Uterus (tissue), 2 donors: ENCODE measurements at regions not wholly inside any gene's neighbourhood (a gene's known extent, or its start where the extent isn't known, plus 50 kb on each side); places are given as distances from the start of the nearest gene placed in this dataset.

ENCODE experiments used
- POLR2A ChIP-seq, 2 donors: fragments of 450-650 bp; IDR thresholded peaks; one replicate each; pipeline ENCODE4 v1.6.1; 2016; ENCODE audit warnings: antibody characterized with exemption in 2 of 2, mild to moderate bottlenecking in 1 of 2, moderate library complexity in 1 of 2
- TF ChIP-seq, protein P1 (sequence below), 4 experiments: fragments of 200-600 bp in 2 of 4; fragments of 450-650 bp in 2 of 4; sonication (generic) in 2 of 4; IDR thresholded peaks; one replicate each; pipeline ENCODE4 v1.5.1; 2016 to 2019; ENCODE audit warnings: antibody characterized with exemption in 4 of 4, mild to moderate bottlenecking in 2 of 4, moderate library complexity in 1 of 4

DNA sequence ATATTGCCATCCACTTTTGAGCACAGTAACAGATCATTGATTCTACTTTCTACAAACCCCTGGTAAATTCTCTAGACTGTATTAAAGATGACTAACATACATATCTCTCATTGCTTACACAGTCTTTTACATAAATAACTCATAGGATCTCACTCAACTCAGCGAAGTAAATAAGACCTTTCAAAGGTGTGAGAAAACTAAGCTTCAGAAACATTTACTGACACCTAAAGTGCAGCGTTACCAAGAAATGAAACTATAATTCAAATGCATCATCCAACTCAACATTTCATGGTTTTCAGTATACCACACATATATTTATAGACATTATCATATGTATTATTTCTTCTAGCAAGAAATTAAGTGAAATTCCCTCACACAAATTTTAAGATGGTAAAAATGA lies 189.8 kb downstream of the METTL4 start:
- TF ChIP-seq, protein P1, sequence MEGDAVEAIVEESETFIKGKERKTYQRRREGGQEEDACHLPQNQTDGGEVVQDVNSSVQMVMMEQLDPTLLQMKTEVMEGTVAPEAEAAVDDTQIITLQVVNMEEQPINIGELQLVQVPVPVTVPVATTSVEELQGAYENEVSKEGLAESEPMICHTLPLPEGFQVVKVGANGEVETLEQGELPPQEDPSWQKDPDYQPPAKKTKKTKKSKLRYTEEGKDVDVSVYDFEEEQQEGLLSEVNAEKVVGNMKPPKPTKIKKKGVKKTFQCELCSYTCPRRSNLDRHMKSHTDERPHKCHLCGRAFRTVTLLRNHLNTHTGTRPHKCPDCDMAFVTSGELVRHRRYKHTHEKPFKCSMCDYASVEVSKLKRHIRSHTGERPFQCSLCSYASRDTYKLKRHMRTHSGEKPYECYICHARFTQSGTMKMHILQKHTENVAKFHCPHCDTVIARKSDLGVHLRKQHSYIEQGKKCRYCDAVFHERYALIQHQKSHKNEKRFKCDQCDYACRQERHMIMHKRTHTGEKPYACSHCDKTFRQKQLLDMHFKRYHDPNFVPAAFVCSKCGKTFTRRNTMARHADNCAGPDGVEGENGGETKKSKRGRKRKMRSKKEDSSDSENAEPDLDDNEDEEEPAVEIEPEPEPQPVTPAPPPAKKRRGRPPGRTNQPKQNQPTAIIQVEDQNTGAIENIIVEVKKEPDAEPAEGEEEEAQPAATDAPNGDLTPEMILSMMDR (IDR thresholded peaks at IDR 0.05) = no peak
- no peak for TF ChIP-seq POLR2A (IDR thresholded peaks at IDR 0.05)
